Loucy (cell line): ENCODE measurements at regions not wholly inside any gene's neighbourhood (a gene's known extent, or its start where the extent isn't known, plus 50 kb on each side); places are given as distances from the start of the nearest gene placed in this dataset.
"Not testable (repeated sequence)": the region's sequence is repeated elsewhere in the genome, so short reads cannot be mapped to it uniquely, and the experiment has no call there.

Source experiments
- H2AFZ ChIP-seq: fragments of 200-600 bp; sonication (generic); 2 replicates; pipeline ENCODE4 v1.6.0; 2016; ENCODE audit warnings: antibody characterized with exemption, mild to moderate bottlenecking, low read length, moderate library complexity
- H3F3A ChIP-seq: fragments of 200-600 bp; 2 replicates; pipeline ENCODE4 v1.6.0; 2016; ENCODE audit warnings: antibody characterized with exemption, low read depth, mild to moderate bottlenecking
- H3K27me3 ChIP-seq: fragments of 200-600 bp; sonication (generic); 2 replicates; pipeline ENCODE4 v1.6.1; 2014; ENCODE audit warnings: low read length, mild to moderate bottlenecking; ENCODE audit not compliant: insufficient read depth, poor library complexity, severe bottlenecking
- H3K36me3 ChIP-seq: fragments of 200-600 bp; sonication (generic); 2 replicates; pipeline ENCODE4 v1.6.1; 2016; ENCODE audit warnings: low read length; ENCODE audit not compliant: insufficient read depth
- H3K4me1 ChIP-seq: fragments of 200-600 bp; sonication (generic); 2 replicates; pipeline ENCODE4 v1.5.1; 2014; ENCODE audit warnings: low read length, mild to moderate bottlenecking; ENCODE audit not compliant: insufficient read depth, poor library complexity, severe bottlenecking
- H3K4me2 ChIP-seq: fragments of 200-600 bp; sonication (generic); 2 replicates; pipeline ENCODE4 v1.6.0; 2014; ENCODE audit warnings: antibody characterized with exemption, low read length, low read depth, mild to moderate bottlenecking; ENCODE audit not compliant: poor library complexity, severe bottlenecking
- H3K4me3 ChIP-seq: fragments of 200-600 bp; sonication (generic); 2 replicates; pipeline ENCODE4 v1.5.1; 2014; ENCODE audit warnings: low read length, mild to moderate bottlenecking, mixed read lengths; ENCODE audit not compliant: poor library complexity, severe bottlenecking
- H3K79me2 ChIP-seq: fragments of 200-600 bp; sonication (generic); 2 replicates; pipeline ENCODE4 v1.6.1; 2014; ENCODE audit warnings: low read length; ENCODE audit not compliant: insufficient read depth
- H3K9ac ChIP-seq: fragments of 200-600 bp; sonication (generic); 2 replicates; pipeline ENCODE4 v1.6.0; 2014; ENCODE audit warnings: mild to moderate bottlenecking, low read depth, low read length, moderate library complexity; ENCODE audit not compliant: poor library complexity, severe bottlenecking
- H3K9me2 ChIP-seq: fragments of 200-600 bp; sonication (generic); replicated peaks from 2 replicates; pipeline ENCODE4 v1.6.1; 2016; ENCODE audit warnings: low read depth, low read length, mixed read lengths
- H3K9me3 ChIP-seq: fragments of 200-600 bp; sonication (generic); 2 replicates; pipeline ENCODE4 v1.6.1; 2014; ENCODE audit warnings: mild to moderate bottlenecking, antibody characterized with exemption, low read length, low read depth; ENCODE audit not compliant: insufficient read depth
- H4K20me1 ChIP-seq: fragments of 200-600 bp; sonication (generic); 2 replicates; pipeline ENCODE4 v1.6.0; 2014; ENCODE audit warnings: antibody characterized with exemption, low read length, mild to moderate bottlenecking; ENCODE audit not compliant: insufficient read depth, poor library complexity, severe bottlenecking
- EZH2phosphoT487 ChIP-seq: fragments of 200-600 bp; IDR thresholded peaks from 2 replicates; pipeline ENCODE4 v1.6.1; 2018; ENCODE audit warnings: antibody characterized with exemption, mild to moderate bottlenecking, moderate library complexity, borderline replicate concordance
- TF ChIP-seq, protein P1 (sequence below): fragments of 200-600 bp; sonication (generic); conservative IDR thresholded peaks from 2 replicates; pipeline ENCODE4 v1.5.1; 2014; ENCODE audit warnings: mild to moderate bottlenecking, antibody characterized with exemption, low read length

DNA sequence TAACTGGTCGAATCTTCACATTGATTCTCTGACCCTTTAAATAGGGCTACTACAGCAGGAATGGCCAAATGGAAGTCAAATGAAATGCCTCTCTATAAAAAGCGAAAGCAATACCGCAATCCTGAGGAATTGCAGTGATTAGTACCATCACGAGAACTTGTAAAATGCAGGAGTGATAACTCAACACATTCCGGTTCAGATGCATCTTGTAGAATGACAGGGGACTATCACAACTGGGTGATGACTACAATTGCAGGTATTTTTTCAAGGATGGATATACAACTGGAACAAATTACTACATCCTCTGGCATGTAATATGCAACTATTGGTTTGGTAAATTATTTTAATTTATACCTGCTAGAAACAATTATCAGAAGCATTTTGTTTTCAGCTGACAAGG is 140.4 kb downstream of the PCDH20 start:
- Histone ChIP-seq H3K36me3 (no peaks in the 10 kb centered on the region), H3K4me2 (no peak overlapping the region), H3K9me3 (no peaks in the 10 kb centered on the region), H3F3A (no peaks in the 10 kb centered on the region), H3K27me3 (no peaks in the 10 kb centered on the region), H3K79me2 (no peaks in the 10 kb centered on the region), H3K4me1 (no peaks in the 10 kb centered on the region), H3K9me2 (no peaks in the 10 kb centered on the region; the same call in 1 of the 2 replicates), H4K20me1 (no peaks in the 10 kb centered on the region), H3K9ac (no peak overlapping the region), H3K4me3 (no peak overlapping the region), H2AFZ (no peak overlapping the region)
- TF ChIP-seq EZH2phosphoT487 = no peak
- TF ChIP-seq, protein P1, sequence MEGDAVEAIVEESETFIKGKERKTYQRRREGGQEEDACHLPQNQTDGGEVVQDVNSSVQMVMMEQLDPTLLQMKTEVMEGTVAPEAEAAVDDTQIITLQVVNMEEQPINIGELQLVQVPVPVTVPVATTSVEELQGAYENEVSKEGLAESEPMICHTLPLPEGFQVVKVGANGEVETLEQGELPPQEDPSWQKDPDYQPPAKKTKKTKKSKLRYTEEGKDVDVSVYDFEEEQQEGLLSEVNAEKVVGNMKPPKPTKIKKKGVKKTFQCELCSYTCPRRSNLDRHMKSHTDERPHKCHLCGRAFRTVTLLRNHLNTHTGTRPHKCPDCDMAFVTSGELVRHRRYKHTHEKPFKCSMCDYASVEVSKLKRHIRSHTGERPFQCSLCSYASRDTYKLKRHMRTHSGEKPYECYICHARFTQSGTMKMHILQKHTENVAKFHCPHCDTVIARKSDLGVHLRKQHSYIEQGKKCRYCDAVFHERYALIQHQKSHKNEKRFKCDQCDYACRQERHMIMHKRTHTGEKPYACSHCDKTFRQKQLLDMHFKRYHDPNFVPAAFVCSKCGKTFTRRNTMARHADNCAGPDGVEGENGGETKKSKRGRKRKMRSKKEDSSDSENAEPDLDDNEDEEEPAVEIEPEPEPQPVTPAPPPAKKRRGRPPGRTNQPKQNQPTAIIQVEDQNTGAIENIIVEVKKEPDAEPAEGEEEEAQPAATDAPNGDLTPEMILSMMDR = no peak

DNA sequence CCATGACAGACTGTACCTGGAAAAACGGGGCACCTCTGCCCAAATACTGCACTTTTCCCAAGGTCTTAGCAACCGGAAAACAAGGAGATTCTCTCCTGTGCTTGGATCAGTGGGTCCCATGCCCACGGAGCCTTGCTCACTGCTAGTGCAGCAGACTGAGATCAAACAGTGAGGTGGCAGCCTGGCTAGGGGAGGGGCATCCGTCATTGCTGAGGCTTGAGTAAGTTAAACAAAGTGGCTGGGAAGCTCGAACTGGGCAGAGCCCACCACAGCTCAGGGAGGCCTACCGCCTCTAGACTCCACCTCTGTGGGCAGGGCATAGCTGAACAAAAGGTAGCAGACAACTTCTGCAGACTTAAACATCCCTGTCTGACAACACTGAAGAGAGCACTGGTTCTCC is 148.8 kb downstream of the PCDH20 start:
- not testable (repeated sequence) for H3K9ac ChIP-seq, H3K4me2 ChIP-seq, H3K4me3 ChIP-seq, H3K27me3 ChIP-seq, H3F3A ChIP-seq, H3K4me1 ChIP-seq, H2AFZ ChIP-seq, H4K20me1 ChIP-seq, H3K79me2 ChIP-seq, H3K9me3 ChIP-seq, H3K36me3 ChIP-seq, H3K9me2 ChIP-seq

DNA sequence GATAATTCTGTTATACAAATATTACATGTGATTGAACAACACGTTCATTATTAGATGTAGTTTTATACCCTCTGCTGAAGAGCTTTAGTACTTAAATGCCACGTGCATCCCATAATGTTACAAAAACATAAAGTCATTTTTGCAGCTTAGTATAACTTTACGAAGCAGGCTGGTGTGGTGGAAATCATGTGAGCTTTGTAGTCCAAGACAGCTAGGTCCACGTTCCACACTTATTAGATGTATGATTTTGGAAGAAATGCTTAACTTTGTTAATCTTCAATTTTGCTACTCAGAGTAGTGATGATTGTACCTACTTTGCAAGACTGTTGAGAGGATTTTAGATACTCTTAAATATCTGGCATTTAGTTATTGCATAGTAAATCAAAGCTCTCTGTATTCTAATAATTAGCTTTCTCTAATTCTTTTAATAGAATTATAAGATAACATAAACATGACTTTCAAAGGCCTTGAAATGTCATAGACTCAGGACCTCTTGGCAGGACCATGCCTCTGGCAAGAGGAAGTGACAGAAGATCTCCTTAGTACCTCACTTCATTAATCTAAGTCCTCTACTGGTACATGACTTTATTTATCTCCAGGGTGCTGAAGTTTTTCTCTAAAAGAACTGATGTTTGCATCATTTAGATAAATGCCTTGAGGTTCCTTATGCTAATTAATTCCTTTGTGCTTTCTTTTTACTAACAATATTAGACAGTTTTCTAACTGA is 153.7 kb downstream of the PCDH20 start:
- H3K36me3 ChIP-seq = no peaks in the 10 kb centered on the region
- no peak overlapping the region for H3K9ac ChIP-seq
- no peak overlapping the region for H3K4me2 ChIP-seq
- no peaks in the 10 kb centered on the region for H4K20me1 ChIP-seq
- no peaks in the 10 kb centered on the region for H3K79me2 ChIP-seq
- no peak overlapping the region for H2AFZ ChIP-seq
- H3K9me3 ChIP-seq = no peaks in the 10 kb centered on the region
- H3K27me3 ChIP-seq = no peaks in the 10 kb centered on the region
- H3K4me3 ChIP-seq = no peak overlapping the region
- no peaks in the 10 kb centered on the region for H3F3A ChIP-seq
- no peaks in the 10 kb centered on the region for H3K4me1 ChIP-seq
- no peaks in the 10 kb centered on the region for H3K9me2 ChIP-seq
- no peak for TF ChIP-seq EZH2phosphoT487
- TF ChIP-seq, protein P1 = no peak

DNA sequence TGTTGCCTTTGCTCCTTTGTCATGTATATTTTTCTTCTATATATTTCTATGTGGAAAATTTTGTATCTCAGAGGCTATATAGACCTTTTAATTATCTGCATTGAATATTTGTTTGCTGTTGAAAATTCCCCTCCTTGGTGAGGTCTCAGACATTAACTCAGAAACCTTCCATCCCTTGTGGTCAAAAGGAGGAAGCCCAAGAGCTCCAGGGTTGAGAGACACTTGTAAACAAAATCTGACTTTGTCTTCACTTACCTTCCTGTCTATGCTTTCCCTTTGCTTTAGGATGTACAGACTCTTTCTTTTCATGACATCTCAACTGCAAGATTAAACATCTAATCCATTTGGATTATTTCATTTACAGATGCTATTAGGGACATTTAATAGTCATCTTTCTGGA is 157.5 kb downstream of the PCDH20 start:
- Histone ChIP-seq H3K9ac (no peak overlapping the region), H3K4me1 (no peaks in the 10 kb centered on the region)

More for the DNA sequence above, 157.5 kb downstream of the PCDH20 start:
- Histone ChIP-seq H2AFZ (no peak overlapping the region), H3K4me3 (no peak overlapping the region), H3F3A (no peaks in the 10 kb centered on the region), H4K20me1 (no peaks in the 10 kb centered on the region), H3K27me3 (no peaks in the 10 kb centered on the region), H3K4me2 (no peak overlapping the region), H3K36me3 (no peaks in the 10 kb centered on the region), H3K79me2 (no peaks in the 10 kb centered on the region), H3K9me2 (no peaks in the 10 kb centered on the region), H3K9me3 (no peaks in the 10 kb centered on the region)
- TF ChIP-seq, protein P1 = no peak
- TF ChIP-seq EZH2phosphoT487 = no peak
